GM12865 (cell line): ENCODE measurements at regions not wholly inside any gene's neighbourhood (a gene's known extent, or its start where the extent isn't known, plus 50 kb on each side); places are given as distances from the start of the nearest gene placed in this dataset.
"Not testable (repeated sequence)": the region's sequence is repeated elsewhere in the genome, so short reads cannot be mapped to it uniquely, and the experiment has no call there.

Source experiments
- DNase-seq: peaks from one replicate; pipeline ENCODE4 v3.0.0; 2010; ENCODE audit warnings: low read depth
- H3K4me3 ChIP-seq: 2 replicates; pipeline ENCODE4 v1.5.1; 2011; ENCODE audit warnings: mild to moderate bottlenecking, low read depth, low read length, control low read depth
- TF ChIP-seq, protein P1 (sequence below): IDR thresholded peaks from 2 replicates; pipeline ENCODE4 v1.5.1; 2011; ENCODE audit warnings: low read length, control low read depth, low read depth, inconsistent platforms; ENCODE audit not compliant: insufficient read depth; ENCODE audit errors: missing control alignments

DNA sequence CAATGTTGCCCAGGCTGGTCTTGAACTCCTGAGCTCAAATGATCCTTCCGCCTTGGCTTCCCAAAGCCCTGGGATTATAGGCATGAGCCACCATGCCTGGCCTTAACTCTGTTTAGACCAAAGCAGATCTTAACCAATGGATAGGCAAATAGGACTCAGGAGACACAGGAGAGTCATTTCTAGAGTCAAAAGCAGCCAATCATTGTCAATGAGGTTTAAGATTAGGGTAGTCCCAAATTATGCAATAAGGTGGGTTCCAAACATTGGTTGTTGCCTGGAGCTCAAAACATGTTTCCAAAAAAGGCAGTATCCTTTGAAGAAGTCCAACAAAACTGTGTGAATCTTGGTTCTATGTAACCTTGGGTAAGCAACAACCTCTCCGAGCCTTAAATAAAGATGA, 95.7 kb upstream of the JARID2 start:
- no peak overlapping the region for H3K4me3 ChIP-seq
- TF ChIP-seq, protein P1, sequence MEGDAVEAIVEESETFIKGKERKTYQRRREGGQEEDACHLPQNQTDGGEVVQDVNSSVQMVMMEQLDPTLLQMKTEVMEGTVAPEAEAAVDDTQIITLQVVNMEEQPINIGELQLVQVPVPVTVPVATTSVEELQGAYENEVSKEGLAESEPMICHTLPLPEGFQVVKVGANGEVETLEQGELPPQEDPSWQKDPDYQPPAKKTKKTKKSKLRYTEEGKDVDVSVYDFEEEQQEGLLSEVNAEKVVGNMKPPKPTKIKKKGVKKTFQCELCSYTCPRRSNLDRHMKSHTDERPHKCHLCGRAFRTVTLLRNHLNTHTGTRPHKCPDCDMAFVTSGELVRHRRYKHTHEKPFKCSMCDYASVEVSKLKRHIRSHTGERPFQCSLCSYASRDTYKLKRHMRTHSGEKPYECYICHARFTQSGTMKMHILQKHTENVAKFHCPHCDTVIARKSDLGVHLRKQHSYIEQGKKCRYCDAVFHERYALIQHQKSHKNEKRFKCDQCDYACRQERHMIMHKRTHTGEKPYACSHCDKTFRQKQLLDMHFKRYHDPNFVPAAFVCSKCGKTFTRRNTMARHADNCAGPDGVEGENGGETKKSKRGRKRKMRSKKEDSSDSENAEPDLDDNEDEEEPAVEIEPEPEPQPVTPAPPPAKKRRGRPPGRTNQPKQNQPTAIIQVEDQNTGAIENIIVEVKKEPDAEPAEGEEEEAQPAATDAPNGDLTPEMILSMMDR: no peak
- DNase-seq: peak; percentile 16

- TF ChIP-seq, protein P1: no peak
- no peak for DNase-seq
- no peak overlapping the region for H3K4me3 ChIP-seq
These were observed 93.2 kb upstream of the JARID2 start for GRCh38 chr6:15152700-15153099.

DNA sequence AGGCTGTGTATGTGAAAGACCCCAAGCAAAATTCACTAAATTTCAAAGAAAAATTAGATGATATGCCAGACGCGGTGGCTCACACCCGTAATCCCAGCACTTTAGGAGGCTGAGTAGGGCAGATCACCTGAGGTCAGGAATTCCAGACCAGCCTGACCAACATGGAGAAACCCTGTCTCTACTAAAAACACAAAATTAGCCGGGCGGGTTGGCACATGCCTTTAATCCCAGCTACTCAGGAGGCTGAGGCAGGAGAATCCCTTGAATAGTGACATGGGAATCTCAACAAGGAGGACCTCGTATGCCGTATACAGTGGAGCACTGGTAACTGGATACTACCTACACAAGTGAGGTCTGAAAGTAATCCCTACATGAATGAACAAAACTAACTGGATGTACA, 92.7 kb upstream of the JARID2 start:
- no peak for DNase-seq
- TF ChIP-seq, protein P1: no peak

DNA sequence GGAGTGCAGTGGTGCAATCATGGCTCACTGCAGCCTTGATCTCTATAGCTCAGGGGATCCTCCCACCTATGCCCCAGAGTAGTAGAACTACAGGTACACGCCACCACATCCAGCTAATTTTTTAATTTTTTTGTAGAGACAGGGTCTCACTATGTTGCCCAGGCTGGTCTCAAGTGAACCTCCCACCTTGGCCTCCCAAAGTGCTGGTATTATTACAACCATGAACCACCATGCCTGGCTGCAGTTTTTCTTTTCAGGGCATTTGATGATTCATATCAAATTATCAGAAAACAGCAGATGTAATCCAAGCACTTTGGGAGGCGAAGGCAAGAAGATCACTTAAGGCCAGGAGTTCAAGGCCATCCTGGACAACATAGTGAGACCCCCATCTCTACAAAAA, 88.4 kb upstream of the JARID2 start:
- no peak overlapping the region for H3K4me3 ChIP-seq
- no peak for DNase-seq
- TF ChIP-seq, protein P1: no peak

More for the DNA sequence above, 92.7 kb upstream of the JARID2 start:
- H3K4me3 ChIP-seq: no peak overlapping the region

DNA sequence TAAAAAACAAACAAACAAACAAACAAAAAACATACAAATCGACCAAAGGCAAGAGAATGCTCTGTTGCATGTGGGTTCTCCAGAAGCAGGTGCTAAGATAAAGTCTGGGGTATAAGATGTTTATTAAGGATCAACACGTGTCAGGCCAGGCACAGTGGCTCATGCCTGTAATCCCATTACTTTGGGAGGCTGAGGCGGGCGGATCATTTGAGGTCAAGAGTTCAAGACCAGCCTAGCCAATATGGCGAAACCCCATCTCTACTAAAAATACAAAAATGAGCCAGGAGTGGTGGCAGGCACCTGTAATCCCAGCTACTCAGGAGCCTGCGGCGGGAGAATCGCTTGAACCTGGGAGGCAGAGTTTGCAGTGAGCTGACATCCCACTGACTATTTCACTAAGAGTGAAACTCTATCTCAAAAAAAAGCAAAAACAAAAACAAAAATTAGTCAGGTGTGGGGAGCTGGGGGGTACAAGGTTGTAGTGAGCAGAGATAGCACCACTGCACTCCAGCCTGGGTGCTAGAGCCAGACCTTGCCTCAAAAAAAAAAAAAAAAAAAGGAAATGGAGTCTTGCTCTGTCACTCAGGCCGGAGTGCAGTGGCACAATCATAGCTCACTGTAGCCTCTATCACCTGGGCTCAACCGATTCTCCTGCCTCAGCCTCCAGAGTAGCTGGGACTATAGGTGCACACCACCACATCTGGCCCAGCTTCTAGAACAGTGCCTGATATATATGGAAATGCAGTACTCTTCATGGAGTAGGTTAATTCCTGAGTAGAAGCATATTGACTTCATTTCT, 86.8 kb upstream of the JARID2 start:
- DNase-seq: no peak
- H3K4me3 ChIP-seq: no peak overlapping the region
- TF ChIP-seq, protein P1: no peak

DNA sequence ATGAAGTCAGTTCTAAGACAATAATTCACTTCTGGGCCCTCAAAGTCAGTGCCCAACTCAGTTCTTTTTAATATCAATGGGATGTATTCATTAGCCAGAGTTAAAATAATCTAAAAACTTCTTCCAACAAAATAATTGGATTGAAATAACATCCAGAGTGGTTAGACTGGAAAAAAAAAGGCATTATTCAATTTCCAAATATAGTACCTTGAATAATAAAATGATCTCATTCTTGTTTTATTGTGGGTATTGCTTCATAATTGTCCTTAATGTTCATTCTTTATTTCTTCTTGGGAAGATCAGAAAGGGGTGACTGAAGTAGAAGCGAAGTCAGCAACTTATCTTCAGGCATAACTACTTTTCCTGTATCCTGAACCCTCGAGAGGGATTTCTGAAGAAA, 85.1 kb upstream of the JARID2 start:
- TF ChIP-seq, protein P1: no peak
- no peak for DNase-seq
- no peak overlapping the region for H3K4me3 ChIP-seq

GRCh38 chr6:15164855-15165254, 81.0 kb upstream of the JARID2 start:
- not testable (repeated sequence) for DNase-seq, H3K4me3 ChIP-seq
